ENCODE measurements at regions not wholly inside any gene's neighbourhood (a gene's known extent, or its start where the extent isn't known, plus 50 kb on each side); places are given as distances from the start of the nearest gene placed in this dataset.

DNA sequence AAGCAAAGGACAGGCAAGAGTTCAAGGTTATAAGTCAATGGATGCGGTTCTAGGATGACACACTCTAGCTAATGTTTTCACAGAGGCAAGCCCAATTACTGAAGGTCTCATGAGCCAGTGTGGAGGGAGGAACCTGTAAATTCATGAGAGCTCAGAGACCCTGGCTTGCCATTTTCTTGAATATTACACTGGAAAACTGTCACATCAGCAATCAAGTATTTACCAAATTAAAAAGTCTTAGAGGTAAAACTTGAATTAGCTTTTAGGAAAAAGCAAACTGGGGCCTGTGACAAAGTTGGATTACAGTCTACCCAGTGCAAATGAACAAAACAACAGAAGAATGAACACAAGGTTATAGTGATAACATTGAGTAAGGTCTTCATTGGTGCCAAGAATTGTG lies 636.9 kb upstream of the TLE4 start:
- TF ChIP-seq, protein P1, sequence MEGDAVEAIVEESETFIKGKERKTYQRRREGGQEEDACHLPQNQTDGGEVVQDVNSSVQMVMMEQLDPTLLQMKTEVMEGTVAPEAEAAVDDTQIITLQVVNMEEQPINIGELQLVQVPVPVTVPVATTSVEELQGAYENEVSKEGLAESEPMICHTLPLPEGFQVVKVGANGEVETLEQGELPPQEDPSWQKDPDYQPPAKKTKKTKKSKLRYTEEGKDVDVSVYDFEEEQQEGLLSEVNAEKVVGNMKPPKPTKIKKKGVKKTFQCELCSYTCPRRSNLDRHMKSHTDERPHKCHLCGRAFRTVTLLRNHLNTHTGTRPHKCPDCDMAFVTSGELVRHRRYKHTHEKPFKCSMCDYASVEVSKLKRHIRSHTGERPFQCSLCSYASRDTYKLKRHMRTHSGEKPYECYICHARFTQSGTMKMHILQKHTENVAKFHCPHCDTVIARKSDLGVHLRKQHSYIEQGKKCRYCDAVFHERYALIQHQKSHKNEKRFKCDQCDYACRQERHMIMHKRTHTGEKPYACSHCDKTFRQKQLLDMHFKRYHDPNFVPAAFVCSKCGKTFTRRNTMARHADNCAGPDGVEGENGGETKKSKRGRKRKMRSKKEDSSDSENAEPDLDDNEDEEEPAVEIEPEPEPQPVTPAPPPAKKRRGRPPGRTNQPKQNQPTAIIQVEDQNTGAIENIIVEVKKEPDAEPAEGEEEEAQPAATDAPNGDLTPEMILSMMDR (IDR thresholded peaks at IDR 0.05), result no peak
- no peak for TF ChIP-seq EZH2 (IDR thresholded peaks at IDR 0.05)
